SK-N-MC (cell line): ENCODE measurements at regions not wholly inside any gene's neighbourhood (a gene's known extent, or its start where the extent isn't known, plus 50 kb on each side); places are given as distances from the start of the nearest gene placed in this dataset.

Experiments
- EZH2 ChIP-seq: fragments of 200-600 bp; sonication (generic); IDR thresholded peaks from one replicate; pipeline ENCODE4 v1.6.1; 2017; ENCODE audit warnings: antibody characterized with exemption
- POLR2AphosphoS5 ChIP-seq: IDR thresholded peaks from 2 replicates; pipeline ENCODE4 v1.6.1; 2012; ENCODE audit warnings: mild to moderate bottlenecking, low read depth, low read length, borderline replicate concordance

DNA sequence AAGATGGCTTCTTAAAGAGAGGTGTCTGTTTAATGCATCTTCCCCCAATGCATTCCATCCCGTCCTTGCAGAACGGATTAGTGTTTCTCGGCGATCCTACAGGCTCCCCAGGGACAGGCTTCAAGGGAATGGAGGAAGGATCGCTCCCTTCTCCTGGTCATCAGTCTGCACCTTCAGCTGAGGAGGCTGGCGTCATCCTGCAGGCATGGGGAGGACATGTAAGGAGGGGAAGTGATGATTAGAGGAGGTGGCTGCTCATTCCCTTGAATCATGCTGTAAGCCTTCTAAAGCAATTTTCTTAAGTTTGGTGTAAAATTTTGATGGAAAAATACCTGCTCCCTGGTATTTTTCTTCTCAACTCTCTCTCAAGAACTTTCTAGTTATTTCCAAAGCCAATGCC lies 603.6 kb downstream of the NPHP4 start:
- TF ChIP-seq EZH2 (no peak), POLR2AphosphoS5 (no peak)
